ENCODE measurements at regions not wholly inside any gene's neighbourhood (a gene's known extent, or its start where the extent isn't known, plus 50 kb on each side); places are given as distances from the start of the nearest gene placed in this dataset.

- WGBS = 85% methylated on average over 24 of the region's 24 CpGs
- Histone ChIP-seq H3K27ac (no peak overlapping the region), H3K27me3 (replicated peaks; ENCODE audit: insufficient read depth) (no peaks in the 10 kb centered on the region), H3K9me3 (no peaks in the 10 kb centered on the region), H3K36me3 (no peaks in the 10 kb centered on the region), H3K4me3 (no peak overlapping the region), H3K4me1 (replicated peaks) (no peaks in the 10 kb centered on the region)
- TF ChIP-seq POLR2AphosphoS5 (IDR thresholded peaks at IDR 0.05) (no peak), POLR2A (IDR thresholded peaks at IDR 0.05) (no peak)
- TF ChIP-seq, protein P1, sequence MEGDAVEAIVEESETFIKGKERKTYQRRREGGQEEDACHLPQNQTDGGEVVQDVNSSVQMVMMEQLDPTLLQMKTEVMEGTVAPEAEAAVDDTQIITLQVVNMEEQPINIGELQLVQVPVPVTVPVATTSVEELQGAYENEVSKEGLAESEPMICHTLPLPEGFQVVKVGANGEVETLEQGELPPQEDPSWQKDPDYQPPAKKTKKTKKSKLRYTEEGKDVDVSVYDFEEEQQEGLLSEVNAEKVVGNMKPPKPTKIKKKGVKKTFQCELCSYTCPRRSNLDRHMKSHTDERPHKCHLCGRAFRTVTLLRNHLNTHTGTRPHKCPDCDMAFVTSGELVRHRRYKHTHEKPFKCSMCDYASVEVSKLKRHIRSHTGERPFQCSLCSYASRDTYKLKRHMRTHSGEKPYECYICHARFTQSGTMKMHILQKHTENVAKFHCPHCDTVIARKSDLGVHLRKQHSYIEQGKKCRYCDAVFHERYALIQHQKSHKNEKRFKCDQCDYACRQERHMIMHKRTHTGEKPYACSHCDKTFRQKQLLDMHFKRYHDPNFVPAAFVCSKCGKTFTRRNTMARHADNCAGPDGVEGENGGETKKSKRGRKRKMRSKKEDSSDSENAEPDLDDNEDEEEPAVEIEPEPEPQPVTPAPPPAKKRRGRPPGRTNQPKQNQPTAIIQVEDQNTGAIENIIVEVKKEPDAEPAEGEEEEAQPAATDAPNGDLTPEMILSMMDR (IDR thresholded peaks at IDR 0.05) = no peak
- DNase-seq (ENCODE audit: low spot score) = no peak
- intact Hi-C loops (cut with DNase I) = no loop called here
These were observed 95.0 kb upstream of the CCDC68 start for GRCh38 chr18:55054021-55054990.

DNA sequence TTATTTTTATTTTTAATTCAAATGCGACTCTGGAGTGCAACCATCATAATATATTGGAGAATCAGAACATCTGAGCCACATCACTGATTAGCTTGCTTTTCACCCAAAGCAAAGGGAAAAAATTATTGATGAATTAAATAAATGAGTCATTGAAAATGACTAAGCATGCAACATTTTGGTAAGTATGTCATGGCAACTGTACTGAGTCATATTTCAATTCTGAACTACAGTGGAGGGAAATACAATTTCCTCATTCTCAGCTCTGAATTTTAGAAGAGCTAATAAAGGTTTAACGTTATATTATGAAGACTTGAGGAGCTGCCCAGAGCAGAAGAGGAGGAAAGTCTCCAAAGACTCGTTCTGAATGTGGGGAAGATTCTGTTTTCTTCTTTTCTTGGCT is 89.6 kb upstream of the CCDC68 start:
- no peak overlapping the region for H3K4me3 ChIP-seq
- DNase-seq (ENCODE audit: low spot score) = no peak
- intact Hi-C loops (cut with DNase I) = no loop called here
- H3K27me3 ChIP-seq (replicated peaks; ENCODE audit: insufficient read depth) = no peaks in the 10 kb centered on the region
- WGBS = 70% methylated on average over 3 of the region's 3 CpGs
- no peak overlapping the region for H3K27ac ChIP-seq
- no peaks in the 10 kb centered on the region for H3K9me3 ChIP-seq
- no peak for TF ChIP-seq POLR2AphosphoS5 (IDR thresholded peaks at IDR 0.05)
- TF ChIP-seq POLR2A (IDR thresholded peaks at IDR 0.05) = no peak
- TF ChIP-seq, protein P1 (IDR thresholded peaks at IDR 0.05) = no peak
- no peaks in the 10 kb centered on the region for H3K4me1 ChIP-seq (replicated peaks)
- H3K36me3 ChIP-seq = no peaks in the 10 kb centered on the region

DNA sequence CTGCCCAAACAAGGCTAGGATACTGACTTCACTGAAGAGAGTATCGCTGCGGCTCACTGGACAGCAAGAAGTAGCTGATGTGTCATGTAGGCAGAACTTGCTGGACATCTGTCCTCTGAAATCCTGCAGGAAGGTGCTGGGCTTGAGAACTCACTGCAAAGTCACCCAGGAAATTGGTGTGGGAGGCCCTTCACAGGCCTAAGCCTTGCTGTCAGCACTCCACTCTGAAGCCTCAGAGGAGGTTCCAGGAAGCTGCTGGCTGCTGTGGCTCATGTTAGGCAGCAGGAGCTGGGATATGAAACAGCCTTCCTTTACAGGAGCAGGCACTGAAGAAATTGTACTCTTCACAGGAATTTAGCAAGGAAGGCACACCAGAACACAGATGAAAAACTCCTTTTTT is 88.3 kb upstream of the CCDC68 start:
- H3K9me3 ChIP-seq = no peaks in the 10 kb centered on the region
- no peaks in the 10 kb centered on the region for H3K27me3 ChIP-seq (replicated peaks; ENCODE audit: insufficient read depth)
- no peak for TF ChIP-seq POLR2AphosphoS5 (IDR thresholded peaks at IDR 0.05)
- TF ChIP-seq, protein P1 (IDR thresholded peaks at IDR 0.05) = no peak
- TF ChIP-seq POLR2A (IDR thresholded peaks at IDR 0.05) = no peak
- WGBS = 100% methylated on average over 2 of the region's 2 CpGs
- no peaks in the 10 kb centered on the region for H3K4me1 ChIP-seq (replicated peaks)
- no peak overlapping the region for H3K4me3 ChIP-seq
- intact Hi-C loops (cut with DNase I) = no loop called here
- H3K36me3 ChIP-seq = no peaks in the 10 kb centered on the region
- H3K27ac ChIP-seq = no peak overlapping the region
- DNase-seq (ENCODE audit: low spot score) = no peak

- DNase-seq (ENCODE audit: low spot score) = no peak
- intact Hi-C loops (cut with DNase I) = no loop called here
These were observed 82.1 kb upstream of the CCDC68 start for GRCh38 chr18:55041366-55041765.

More at GRCh38 chr18:55041366-55041765, 82.1 kb upstream of the CCDC68 start:
- Histone ChIP-seq H3K9me3 (no peaks in the 10 kb centered on the region), H3K27ac (no peak overlapping the region), H3K4me3 (no peak overlapping the region), H3K4me1 (replicated peaks) (no peaks in the 10 kb centered on the region), H3K36me3 (no peaks in the 10 kb centered on the region), H3K27me3 (replicated peaks; ENCODE audit: insufficient read depth) (no peaks in the 10 kb centered on the region)
- WGBS = 89% methylated on average over 1 of the region's 1 CpG
- TF ChIP-seq POLR2A (IDR thresholded peaks at IDR 0.05) (no peak), POLR2AphosphoS5 (IDR thresholded peaks at IDR 0.05) (no peak)
- TF ChIP-seq, protein P1 (IDR thresholded peaks at IDR 0.05) = no peak

Data from prostate gland (tissue), 2 donors.